HG02642 (cell line): ENCODE measurements at regions not wholly inside any gene's neighbourhood (a gene's known extent, or its start where the extent isn't known, plus 50 kb on each side); places are given as distances from the start of the nearest gene placed in this dataset.
A peak's percentile ranks its signal among the peaks of the same experiment; 100 is the strongest.
"Not testable (repeated sequence)": the region's sequence is repeated elsewhere in the genome, so short reads cannot be mapped to it uniquely, and the experiment has no call there.

ENCODE experiments used
- ATAC-seq: cut with Tn5 transposase; IDR thresholded peaks from one replicate; pipeline ENCODE4 v1.9.1; 2021; ENCODE audit warnings: mild to moderate bottlenecking; ENCODE audit not compliant: unreplicated experiment, poor library complexity

DNA sequence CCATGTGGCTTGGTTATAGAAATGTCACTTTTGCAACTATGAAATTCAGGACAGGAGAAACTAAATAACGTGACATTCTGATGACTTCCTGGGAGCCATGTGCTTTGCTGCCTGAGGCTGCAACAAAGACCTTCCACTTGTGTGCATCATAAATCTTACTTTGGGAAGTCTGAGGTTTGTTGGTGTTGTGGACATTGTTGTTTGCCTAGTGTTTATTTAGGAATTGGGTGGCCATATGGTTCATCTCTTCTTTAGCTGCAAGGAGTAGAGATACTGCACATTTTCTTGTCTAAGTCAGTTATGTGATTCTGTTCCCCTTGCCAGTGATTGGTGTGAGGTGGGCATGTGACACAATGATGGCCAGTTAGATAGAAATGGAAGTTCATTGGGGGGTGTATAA lies 167.3 kb upstream of the SSTR1 start:
- ATAC-seq, result no peak

DNA sequence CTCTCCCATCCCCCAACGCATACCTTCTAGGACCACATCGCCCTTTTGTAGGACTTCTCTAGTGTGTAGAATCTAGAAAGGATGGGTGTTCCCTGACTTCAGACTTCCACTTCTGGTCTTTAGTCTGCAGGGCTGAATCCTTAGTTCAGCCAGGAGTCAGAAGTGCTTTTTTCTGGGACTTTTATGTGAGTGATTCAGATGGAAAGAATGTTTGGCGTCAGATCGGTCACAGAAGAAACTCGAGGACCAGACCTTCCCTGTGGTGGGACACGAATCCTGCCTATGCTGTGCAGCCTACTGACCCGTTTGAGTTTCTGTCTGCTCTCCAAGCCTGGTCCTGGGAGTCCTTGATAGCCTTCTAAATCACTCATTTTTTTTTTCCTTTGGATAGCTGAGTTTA lies 165.4 kb upstream of the SSTR1 start:
- ATAC-seq, result no peak

DNA sequence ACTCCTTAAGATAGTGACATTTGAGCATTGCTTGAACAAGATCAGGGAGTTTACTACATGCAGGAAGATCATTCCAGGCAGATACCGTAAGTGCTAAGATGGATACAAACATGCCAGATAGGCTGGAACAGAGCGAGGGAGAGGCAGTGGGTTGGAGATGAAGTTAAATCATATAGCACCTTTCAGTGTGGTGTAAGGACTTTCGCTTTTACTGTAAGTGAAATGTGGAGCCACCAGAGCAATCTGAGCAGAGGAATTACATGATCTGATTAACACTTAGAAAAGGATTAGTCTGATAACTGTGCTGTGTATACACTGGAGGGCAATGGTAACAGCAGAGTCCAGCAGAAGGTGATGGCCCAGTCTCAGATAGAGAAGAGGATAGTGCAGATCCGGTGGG lies 163.0 kb upstream of the SSTR1 start:
- ATAC-seq, result no peak

- ATAC-seq, result no peak
Measured at GRCh38 chr14:38045461-38045860, 162.2 kb upstream of the SSTR1 start.

DNA sequence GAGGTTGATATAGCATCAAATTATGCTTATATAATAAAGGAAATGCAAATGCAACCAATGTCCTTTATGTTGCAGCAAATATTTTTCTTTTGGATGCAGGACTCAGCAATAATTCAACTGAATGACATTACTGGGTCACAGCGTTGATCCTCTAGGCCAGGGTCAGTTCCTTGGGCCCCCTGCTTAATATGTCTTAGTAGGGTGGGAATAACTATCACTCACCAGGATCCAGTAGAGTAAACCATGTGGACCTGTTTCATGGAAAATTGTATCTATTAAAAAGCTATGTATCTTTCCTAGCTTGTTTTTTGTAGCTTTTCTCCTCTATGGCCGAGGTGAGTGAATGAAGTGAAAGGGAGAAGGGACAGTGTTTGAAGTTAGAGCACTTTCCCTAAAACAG lies 161.5 kb upstream of the SSTR1 start:
- no peak for ATAC-seq

GRCh38 chr14:38047195-38047902 lies 160.4 kb upstream of the SSTR1 start:
- no peak for ATAC-seq

- ATAC-seq, result no peak
Measured at GRCh38 chr14:38053666-38054065, 154.0 kb upstream of the SSTR1 start.

DNA sequence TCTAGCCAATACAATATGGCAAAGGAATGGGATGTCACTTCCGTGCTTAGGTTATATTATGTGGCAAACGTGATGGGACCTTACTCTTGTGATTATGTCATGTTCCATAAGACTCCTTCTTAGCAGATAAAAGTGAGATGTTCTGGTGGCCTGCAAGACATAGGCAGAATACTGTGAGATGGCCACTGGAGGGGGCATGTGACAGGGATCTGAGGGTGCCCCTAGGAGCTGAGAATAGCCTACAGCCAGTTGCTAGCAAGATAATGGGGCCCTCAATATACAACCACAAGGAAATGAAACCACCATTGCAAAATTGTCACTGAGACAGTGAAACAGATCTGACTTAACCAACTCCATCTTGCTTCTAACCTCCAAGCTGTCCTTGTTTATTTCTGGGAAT lies 151.4 kb upstream of the SSTR1 start:
- no peak for ATAC-seq

DNA sequence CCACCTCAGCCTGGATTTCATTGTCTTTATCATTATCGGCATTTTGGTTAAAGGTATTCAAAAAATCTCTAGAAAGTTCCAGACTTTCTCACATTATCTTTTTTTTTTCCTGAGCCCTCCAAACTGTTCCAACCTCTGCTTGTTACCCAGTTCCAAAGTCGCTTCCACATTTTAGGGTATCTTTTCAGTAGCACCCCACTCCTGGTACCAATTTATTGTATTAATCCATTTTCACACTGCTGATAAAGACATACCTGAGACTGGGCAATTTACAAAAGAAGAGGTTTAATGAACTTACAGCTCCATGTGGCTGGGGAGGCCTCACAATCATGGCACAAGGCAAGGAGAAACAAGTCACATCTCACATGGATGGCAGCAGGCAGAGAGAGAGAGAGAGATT lies 145.5 kb upstream of the SSTR1 start:
- not testable (repeated sequence) for ATAC-seq

- ATAC-seq, result no peak
Measured at GRCh38 chr14:38063711-38064320, 143.9 kb upstream of the SSTR1 start.

GRCh38 chr14:38065106-38065762 lies 142.5 kb upstream of the SSTR1 start:
- ATAC-seq, result no peak

GRCh38 chr14:38070061-38070588 lies 137.6 kb upstream of the SSTR1 start:
- ATAC-seq, result no peak

- no peak for ATAC-seq
Measured at GRCh38 chr14:38073641-38074040, 134.1 kb upstream of the SSTR1 start.

DNA sequence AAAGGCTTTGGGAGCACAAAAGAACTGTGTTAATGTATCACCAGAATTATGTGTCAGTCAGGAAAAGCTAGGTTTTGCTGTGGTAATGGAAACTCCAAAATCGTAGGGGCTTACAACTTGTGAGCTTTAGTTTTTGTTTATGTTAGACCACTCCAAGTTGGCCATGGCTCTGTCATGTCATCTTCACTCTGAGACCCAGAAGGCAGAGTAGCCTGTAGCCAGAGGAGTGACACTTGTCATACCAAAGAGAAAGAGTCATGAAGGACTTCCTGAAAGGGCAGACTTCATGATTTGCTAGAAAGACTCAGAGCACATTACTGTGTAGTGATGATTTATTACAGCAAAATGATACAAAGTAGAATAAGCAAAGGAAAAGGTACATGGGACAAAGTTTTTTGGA lies 133.6 kb upstream of the SSTR1 start:
- ATAC-seq, result no peak

DNA sequence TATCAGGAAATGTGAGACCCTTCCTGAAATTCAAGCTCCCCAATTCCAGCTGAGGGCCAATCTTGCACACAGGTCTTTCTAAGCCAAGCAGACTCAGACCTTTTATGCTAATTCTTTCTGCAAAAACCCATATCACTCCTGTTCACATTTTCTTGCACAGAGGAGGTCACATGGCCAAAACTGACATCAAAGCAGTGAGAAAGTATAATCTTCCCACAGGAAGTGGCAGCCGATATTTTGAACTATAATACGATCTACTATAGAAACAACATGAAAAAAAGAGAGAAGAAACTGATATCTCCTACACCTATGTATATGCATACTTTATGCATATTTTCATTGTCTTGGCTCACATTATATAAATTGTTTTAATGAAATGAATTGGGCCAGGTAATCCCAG lies 132.9 kb upstream of the SSTR1 start:
- ATAC-seq, result no peak

DNA sequence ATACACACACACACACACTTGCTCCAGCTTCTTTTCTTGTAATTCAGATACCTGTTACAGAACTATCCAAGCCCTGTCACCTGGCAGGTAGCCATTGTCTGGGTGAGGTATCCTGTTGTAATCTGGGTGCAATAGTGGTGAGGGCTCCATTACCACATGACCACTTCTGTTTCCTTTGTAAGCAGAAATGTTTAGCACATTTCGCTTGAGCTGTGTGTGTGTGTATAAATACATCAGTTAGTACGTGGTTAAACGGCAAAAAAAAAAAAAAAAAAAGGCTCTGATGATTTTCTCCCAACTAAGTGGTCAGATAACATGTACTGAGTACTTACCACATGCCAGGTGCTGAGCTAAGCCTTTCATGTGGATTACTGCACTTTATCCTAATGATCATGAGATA lies 129.3 kb upstream of the SSTR1 start:
- ATAC-seq, result peak; percentile 25

DNA sequence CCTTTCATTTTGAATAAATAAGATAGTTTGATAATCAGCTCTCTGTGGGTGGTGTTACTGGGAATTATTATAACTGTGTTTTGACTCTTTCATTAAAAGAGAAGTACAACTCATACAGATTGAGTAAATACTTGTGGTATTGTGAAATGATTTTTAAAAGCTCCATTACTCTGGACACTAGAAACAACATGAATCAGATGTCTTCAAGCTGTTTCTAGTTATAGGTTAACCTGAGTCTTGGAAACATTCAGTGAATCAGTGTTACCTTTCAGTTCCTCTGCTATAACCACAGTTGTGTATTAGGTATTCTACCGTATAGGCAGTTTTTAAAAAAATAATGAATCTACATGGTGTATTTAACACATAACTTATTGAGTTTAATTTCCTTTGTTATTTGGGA lies 128.4 kb upstream of the SSTR1 start:
- peak; percentile 79 for ATAC-seq

GRCh38 chr14:38079886-38080285 lies 127.8 kb upstream of the SSTR1 start:
- ATAC-seq, result no peak

GRCh38 chr14:38080696-38081095 lies 127.0 kb upstream of the SSTR1 start:
- no peak for ATAC-seq

GRCh38 chr14:38083039-38083438 lies 124.7 kb upstream of the SSTR1 start:
- ATAC-seq, result no peak

GRCh38 chr14:38089123-38089522 lies 118.6 kb upstream of the SSTR1 start:
- no peak for ATAC-seq

DNA sequence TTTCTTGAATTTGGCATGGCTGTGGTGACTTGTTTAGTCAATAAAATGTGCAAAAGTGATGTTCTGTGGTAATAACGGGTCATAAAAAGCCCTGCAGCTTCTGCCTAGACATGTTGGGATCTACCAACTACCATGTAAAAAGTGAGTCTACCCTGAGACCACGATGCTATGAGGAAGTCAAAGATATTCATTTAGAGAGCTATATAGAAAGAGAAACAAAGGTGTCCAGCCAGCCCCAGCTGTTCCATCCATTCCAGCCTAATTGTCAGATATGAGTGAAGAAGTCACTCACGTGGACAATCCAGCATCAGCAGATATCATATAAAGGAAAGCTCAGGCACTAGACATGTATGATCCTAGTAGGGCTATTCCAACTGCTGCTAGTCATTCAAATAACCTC lies 117.2 kb upstream of the SSTR1 start:
- no peak for ATAC-seq
